Trophoblast cell (in vitro differentiated cells and primary cell): ENCODE measurements at regions not wholly inside any gene's neighbourhood (a gene's known extent, or its start where the extent isn't known, plus 50 kb on each side); places are given as distances from the start of the nearest gene placed in this dataset.
A peak's percentile ranks its signal among the peaks of the same experiment; 100 is the strongest.

Source experiments
- DNase-seq, 2 donors: peaks; one replicate each; pipeline ENCODE4 v3.0.0-alpha.2; 2016
- H2AFZ ChIP-seq: 2 replicates; pipeline ENCODE4 v1.6.1; 2013; ENCODE audit warnings: low read length, moderate library complexity, mild to moderate bottlenecking; ENCODE audit not compliant: insufficient read depth, poor library complexity
- H2AK5ac ChIP-seq: 2 replicates; pipeline ENCODE4 v1.6.1; 2013; ENCODE audit warnings: mild to moderate bottlenecking, low read length
- H2BK120ac ChIP-seq: 2 replicates; pipeline ENCODE4 v1.6.1; 2013; ENCODE audit warnings: low read length, mild to moderate bottlenecking, moderate library complexity; ENCODE audit not compliant: insufficient read depth, poor library complexity
- H2BK12ac ChIP-seq: 2 replicates; pipeline ENCODE4 v1.6.1; 2013; ENCODE audit warnings: mild to moderate bottlenecking, low read length, moderate library complexity
- H2BK5ac ChIP-seq: 2 replicates; pipeline ENCODE4 v1.6.1; 2013; ENCODE audit warnings: low read length, low read depth, moderate library complexity, mild to moderate bottlenecking; ENCODE audit not compliant: poor library complexity
- H3K14ac ChIP-seq: 2 replicates; pipeline ENCODE4 v1.6.1; 2013; ENCODE audit warnings: mild to moderate bottlenecking, low read length
- H3K18ac ChIP-seq: 2 replicates; pipeline ENCODE4 v1.6.1; 2013; ENCODE audit warnings: mild to moderate bottlenecking, low read length
- H3K23ac ChIP-seq: 2 replicates; pipeline ENCODE4 v1.6.1; 2013; ENCODE audit warnings: low read length
- H3K27ac ChIP-seq: 2 replicates; pipeline ENCODE4 v1.5.1; 2013; ENCODE audit warnings: low read depth, mild to moderate bottlenecking, inconsistent platforms, low read length, moderate library complexity
- H3K27me3 ChIP-seq: 2 replicates; pipeline ENCODE4 v1.6.1; 2013; ENCODE audit warnings: inconsistent platforms, mild to moderate bottlenecking, low read length, moderate library complexity; ENCODE audit not compliant: insufficient read depth
- H3K36me3 ChIP-seq, 2 experiments: 1 replicate in 1 of 2; 2 replicates in 1 of 2; pipeline ENCODE4 v1.6.1; 2013; ENCODE audit warnings: low read length in 2 of 2, mild to moderate bottlenecking in 2 of 2, moderate library complexity in 1 of 2; ENCODE audit not compliant: insufficient read depth in 2 of 2, control insufficient read depth in 1 of 2
- H3K4ac ChIP-seq: 2 replicates; pipeline ENCODE4 v1.6.1; 2013; ENCODE audit warnings: low read depth, mild to moderate bottlenecking, low read length, moderate library complexity
- H3K4me1 ChIP-seq, 2 experiments: 1 replicate in 1 of 2; 2 replicates in 1 of 2; pipeline ENCODE4 v1.6.1; 2013; ENCODE audit warnings: low read length in 2 of 2, mild to moderate bottlenecking in 2 of 2, moderate library complexity in 1 of 2; ENCODE audit not compliant: insufficient read depth in 2 of 2, control insufficient read depth in 1 of 2
- H3K4me2 ChIP-seq: 2 replicates; pipeline ENCODE4 v1.6.1; 2013; ENCODE audit warnings: inconsistent platforms, mild to moderate bottlenecking, low read length, moderate library complexity
- H3K4me3 ChIP-seq: 2 replicates; pipeline ENCODE4 v1.5.1; 2013; ENCODE audit warnings: mild to moderate bottlenecking, low read depth, low read length, inconsistent platforms
- H3K79me1 ChIP-seq: one replicate; pipeline ENCODE4 v1.6.1; 2013; ENCODE audit warnings: low read length
- H3K79me2 ChIP-seq: 2 replicates; pipeline ENCODE4 v1.6.1; 2013; ENCODE audit warnings: low read length, mild to moderate bottlenecking; ENCODE audit not compliant: control insufficient read depth, insufficient read depth, poor library complexity
- H3K9ac ChIP-seq: 2 replicates; pipeline ENCODE4 v1.6.1; 2013; ENCODE audit warnings: mild to moderate bottlenecking, low read length
- H3K9me3 ChIP-seq: 2 replicates; pipeline ENCODE4 v1.6.1; 2013; ENCODE audit warnings: low read depth, mild to moderate bottlenecking, control low read depth, inconsistent platforms, low read length; ENCODE audit not compliant: insufficient read depth
- H4K12ac ChIP-seq: 2 replicates; pipeline ENCODE4 v1.6.1; 2013; ENCODE audit warnings: low read depth, mild to moderate bottlenecking, low read length, moderate library complexity
- H4K8ac ChIP-seq: 2 replicates; pipeline ENCODE4 v1.6.1; 2013; ENCODE audit warnings: low read depth, mild to moderate bottlenecking, low read length, moderate library complexity
- H4K91ac ChIP-seq: one replicate; pipeline ENCODE4 v1.6.1; 2013; ENCODE audit warnings: low read depth, mild to moderate bottlenecking, low read length, moderate library complexity
- WGBS: extraction: QIAGEN DNeasy Blood & Tissue Kit; methylation state at CpG from one replicate; pipeline ENCODE4 v1.1.7; 2013; ENCODE audit warnings: missing lambda C conversion rate; ENCODE audit not compliant: insufficient read length, insufficient coverage; ENCODE audit errors: extremely low coverage; 5-methylcytosine and 5-hydroxymethylcytosine counted together

GRCh38 chr10:78386509-78386908 lies 352.8 kb downstream of the RPS24 start:
- no peak overlapping the region for H3K18ac ChIP-seq
- H3K4me2 ChIP-seq, result no peak overlapping the region
- H3K79me2 ChIP-seq, result no peaks in the 10 kb centered on the region
- H3K4me1 ChIP-seq, result peaks cover 0 to 3% of the 10 kb centered on the region in 2 experiments
- H4K12ac ChIP-seq, result no peak overlapping the region
- H3K9me3 ChIP-seq, result peaks cover 4% of the 10 kb centered on the region
- WGBS, result no CpG with 5 or more reads among the region's 5 CpGs
- H3K36me3 ChIP-seq, result no peaks in the 10 kb centered on the region
- no peak overlapping the region for H3K14ac ChIP-seq
- no peak overlapping the region for H4K8ac ChIP-seq
- H2BK12ac ChIP-seq, result no peak overlapping the region
- H3K23ac ChIP-seq, result no peak overlapping the region
- H3K79me1 ChIP-seq, result no peaks in the 10 kb centered on the region
- no peak overlapping the region for H3K9ac ChIP-seq
- no peak overlapping the region for H3K4ac ChIP-seq
- H2BK120ac ChIP-seq, result no peak overlapping the region
- H4K91ac ChIP-seq, result no peak overlapping the region
- H3K27ac ChIP-seq, result no peak overlapping the region
- no peak for DNase-seq
- no peak overlapping the region for H3K4me3 ChIP-seq
- no peak overlapping the region for H2AFZ ChIP-seq
- no peak overlapping the region for H2AK5ac ChIP-seq
- no peak overlapping the region for H2BK5ac ChIP-seq
- H3K27me3 ChIP-seq, result no peaks in the 10 kb centered on the region

DNA sequence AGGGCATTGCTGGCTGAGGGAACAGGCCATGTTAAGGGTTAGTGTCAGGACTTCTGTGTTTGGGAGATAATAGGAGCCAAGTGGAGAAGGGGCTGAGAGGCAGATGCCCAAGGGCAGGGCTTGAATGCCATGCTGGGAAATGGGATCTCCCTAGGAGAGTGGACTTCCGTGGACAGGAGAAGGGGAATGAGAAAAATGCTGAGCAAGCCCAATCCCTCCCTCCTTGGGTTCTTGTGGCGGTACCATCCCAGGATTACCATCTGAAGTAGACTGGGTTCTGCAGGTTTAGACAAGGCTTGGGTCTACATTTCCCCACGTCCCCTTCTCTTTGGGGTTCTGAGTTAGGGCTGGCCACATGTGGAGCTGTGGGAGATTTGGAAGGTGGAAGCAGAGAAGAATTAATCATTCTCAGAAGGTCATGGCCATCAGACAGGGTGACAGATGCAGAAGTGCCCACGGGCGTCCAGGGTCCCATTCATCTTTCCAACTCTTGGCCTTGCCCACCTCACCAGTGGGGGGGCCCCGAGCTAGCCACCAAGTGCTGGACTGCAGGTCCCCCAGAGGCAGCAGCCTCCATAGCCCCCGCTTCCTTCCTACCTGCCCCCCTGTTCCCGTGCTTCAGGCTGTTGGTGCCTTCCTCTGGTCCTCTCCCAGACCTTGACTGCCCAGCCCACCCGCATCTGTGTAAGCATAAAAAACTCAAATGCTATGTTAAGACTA lies 354.8 kb downstream of the RPS24 start:
- no peak overlapping the region for H2BK5ac ChIP-seq
- no peak overlapping the region for H3K18ac ChIP-seq
- no peak for DNase-seq
- H4K8ac ChIP-seq, result no peak overlapping the region
- no peaks in the 10 kb centered on the region for H3K27me3 ChIP-seq
- H3K4me1 ChIP-seq, result peaks cover 0 to 3% of the 10 kb centered on the region in 2 experiments
- H3K36me3 ChIP-seq, result no peaks in the 10 kb centered on the region
- no peak overlapping the region for H3K14ac ChIP-seq
- no peak overlapping the region for H3K4me3 ChIP-seq
- no peak overlapping the region for H4K91ac ChIP-seq
- no peak overlapping the region for H2BK120ac ChIP-seq
- H3K27ac ChIP-seq, result no peak overlapping the region
- H4K12ac ChIP-seq, result no peak overlapping the region
- H3K4me2 ChIP-seq, result no peak overlapping the region
- H2BK12ac ChIP-seq, result no peak overlapping the region
- H2AFZ ChIP-seq, result no peak overlapping the region
- no peaks in the 10 kb centered on the region for H3K79me1 ChIP-seq
- H3K23ac ChIP-seq, result no peak overlapping the region
- H3K79me2 ChIP-seq, result no peaks in the 10 kb centered on the region
- H2AK5ac ChIP-seq, result no peak overlapping the region
- H3K9ac ChIP-seq, result no peak overlapping the region
- H3K4ac ChIP-seq, result no peak overlapping the region
- no CpG with 5 or more reads among the region's 9 CpGs for WGBS
- peaks cover 4% of the 10 kb centered on the region for H3K9me3 ChIP-seq

- Histone ChIP-seq H3K14ac (no peak overlapping the region), H4K91ac (no peak overlapping the region), H2BK12ac (no peak overlapping the region), H3K27me3 (no peaks in the 10 kb centered on the region), H2BK5ac (no peak overlapping the region), H3K9ac (no peak overlapping the region), H4K12ac (no peak overlapping the region), H2AK5ac (no peak overlapping the region), H4K8ac (no peak overlapping the region), H3K4ac (no peak overlapping the region), H3K27ac (no peak overlapping the region), H2AFZ (no peak overlapping the region), H3K79me1 (no peaks in the 10 kb centered on the region), H3K79me2 (no peaks in the 10 kb centered on the region), H3K4me3 (no peak overlapping the region), H3K23ac (no peak overlapping the region), H3K4me1 (peaks cover 0 to 3% of the 10 kb centered on the region in 2 experiments), H3K4me2 (no peak overlapping the region), H2BK120ac (no peak overlapping the region), H3K36me3 (no peaks in the 10 kb centered on the region), H3K9me3 (peaks cover 4% of the 10 kb centered on the region), H3K18ac (no peak overlapping the region)
- DNase-seq, result no peak
- no CpG with 5 or more reads among the region's 3 CpGs for WGBS
Observed at GRCh38 chr10:78389419-78389818, 355.8 kb downstream of the RPS24 start.

DNA sequence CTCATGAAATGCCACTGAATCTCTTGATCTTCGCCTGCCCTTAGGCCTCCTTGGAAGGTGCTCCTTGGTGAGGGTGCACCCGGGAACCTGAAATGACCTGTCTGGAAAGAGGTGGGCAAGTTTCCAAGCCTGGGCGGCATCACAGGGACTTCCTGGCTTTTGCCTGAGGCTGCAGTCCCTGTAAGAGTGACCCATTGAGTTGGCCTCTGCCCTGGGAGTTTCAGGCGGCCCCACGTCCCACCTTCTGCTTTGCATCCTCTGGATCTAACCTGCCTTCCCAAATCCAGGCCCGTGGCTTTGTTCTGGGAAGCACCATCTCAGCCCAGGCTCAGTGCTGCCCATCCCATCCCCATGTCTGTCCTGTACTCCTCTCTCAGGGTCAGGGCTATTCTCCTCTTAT lies 356.4 kb downstream of the RPS24 start:
- H4K91ac ChIP-seq, result peak overlapping the region; percentile 7
- no peak overlapping the region for H4K8ac ChIP-seq
- H3K4me3 ChIP-seq, result no peak overlapping the region
- no peak overlapping the region for H3K27ac ChIP-seq
- H3K4me2 ChIP-seq, result no peak overlapping the region
- peaks cover 0 to 3% of the 10 kb centered on the region in 2 experiments for H3K4me1 ChIP-seq
- no peak overlapping the region for H3K4ac ChIP-seq
- no peak overlapping the region for H2BK120ac ChIP-seq
- no peak overlapping the region for H2AFZ ChIP-seq
- H3K9me3 ChIP-seq, result peaks cover 2% of the 10 kb centered on the region
- H3K79me2 ChIP-seq, result no peaks in the 10 kb centered on the region
- no peak overlapping the region for H2AK5ac ChIP-seq
- WGBS, result no CpG with 5 or more reads among the region's 6 CpGs
- no peak overlapping the region for H3K23ac ChIP-seq
- no peak overlapping the region for H3K9ac ChIP-seq
- DNase-seq, result no peak
- no peak overlapping the region for H2BK5ac ChIP-seq
- no peak overlapping the region for H3K18ac ChIP-seq
- H4K12ac ChIP-seq, result no peak overlapping the region
- H3K27me3 ChIP-seq, result no peaks in the 10 kb centered on the region
- H3K36me3 ChIP-seq, result no peaks in the 10 kb centered on the region
- no peak overlapping the region for H3K14ac ChIP-seq
- no peaks in the 10 kb centered on the region for H3K79me1 ChIP-seq
- H2BK12ac ChIP-seq, result no peak overlapping the region
